HG03175 (cell line): ENCODE measurements at regions not wholly inside any gene's neighbourhood (a gene's known extent, or its start where the extent isn't known, plus 50 kb on each side); places are given as distances from the start of the nearest gene placed in this dataset.

Experiments used
- ATAC-seq: cut with Tn5 transposase; IDR thresholded peaks from one replicate; pipeline ENCODE4 v1.9.1; 2021; ENCODE audit warnings: mild to moderate bottlenecking, moderate library complexity; ENCODE audit not compliant: unreplicated experiment

DNA sequence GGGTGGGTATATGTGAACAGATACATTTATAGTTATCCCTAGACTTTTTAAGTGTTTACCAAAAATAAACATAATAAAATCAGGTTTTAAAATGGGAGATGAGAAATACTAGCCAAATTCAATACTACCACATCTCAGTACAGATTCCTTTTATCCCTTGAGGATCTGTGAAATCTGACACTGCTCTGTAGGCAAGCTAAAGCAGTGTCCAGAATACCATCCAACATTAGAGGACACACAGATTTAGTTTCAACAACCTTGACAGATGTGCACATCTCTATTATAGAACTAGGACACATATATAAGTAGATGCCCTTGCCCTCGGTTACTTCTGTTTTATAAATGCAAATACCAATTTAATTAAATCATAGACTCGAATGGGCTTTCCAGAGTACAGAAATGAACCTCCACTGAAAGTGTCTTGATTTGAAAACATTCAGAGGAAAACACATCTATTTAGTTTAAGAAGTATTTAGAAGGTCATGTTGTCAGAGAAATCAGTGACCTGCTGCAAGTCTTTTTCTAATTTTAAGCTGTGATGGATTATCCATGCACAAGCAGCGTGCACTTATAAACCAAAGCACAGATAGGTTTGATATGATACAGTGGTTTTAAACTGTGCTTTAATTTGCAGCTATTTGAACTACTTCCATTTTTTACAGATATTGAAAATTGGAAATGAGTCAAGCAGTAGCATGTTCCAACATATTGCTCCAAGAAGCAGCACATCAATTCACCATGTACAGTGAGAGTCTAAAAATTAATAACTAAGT lies 156.3 kb upstream of the EPHA7 start:
- ATAC-seq, result no peak

DNA sequence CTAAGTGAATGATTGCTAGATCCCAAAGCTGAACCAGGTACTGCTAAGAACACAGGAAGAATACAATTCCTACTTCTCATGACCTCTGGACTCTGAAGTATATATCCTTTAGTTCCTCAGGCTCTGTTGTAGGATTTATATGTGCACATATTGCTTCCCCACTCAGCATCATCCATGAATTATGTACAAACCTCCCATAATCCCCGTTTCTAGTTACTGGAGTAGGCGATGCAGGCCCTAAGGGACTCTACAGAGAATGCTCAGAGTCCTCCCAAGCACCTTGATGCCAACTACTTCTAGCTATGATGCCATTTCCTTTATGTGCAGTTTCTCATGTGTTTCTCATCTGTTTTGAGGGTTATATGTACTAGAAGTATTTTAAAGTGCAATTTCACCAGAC lies 154.9 kb upstream of the EPHA7 start:
- ATAC-seq, result no peak

DNA sequence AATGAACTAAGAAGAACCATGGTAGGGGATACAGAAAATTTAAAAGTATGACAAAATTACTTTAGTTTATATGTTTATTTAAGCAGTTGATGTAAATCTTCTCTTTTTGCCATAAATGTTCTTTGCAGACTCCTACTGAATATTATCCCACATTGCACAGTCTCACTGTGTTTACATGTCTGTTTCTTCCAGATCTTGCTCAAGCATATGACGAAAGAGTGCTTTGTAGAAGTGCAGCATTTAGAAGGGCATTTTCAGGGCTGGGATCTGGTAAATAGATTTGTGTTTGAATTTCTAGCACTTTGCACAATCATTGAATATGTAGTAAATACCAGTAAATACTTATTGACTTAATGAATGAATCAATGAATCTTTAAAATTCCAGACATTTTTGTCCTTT lies 152.0 kb upstream of the EPHA7 start:
- no peak for ATAC-seq

DNA sequence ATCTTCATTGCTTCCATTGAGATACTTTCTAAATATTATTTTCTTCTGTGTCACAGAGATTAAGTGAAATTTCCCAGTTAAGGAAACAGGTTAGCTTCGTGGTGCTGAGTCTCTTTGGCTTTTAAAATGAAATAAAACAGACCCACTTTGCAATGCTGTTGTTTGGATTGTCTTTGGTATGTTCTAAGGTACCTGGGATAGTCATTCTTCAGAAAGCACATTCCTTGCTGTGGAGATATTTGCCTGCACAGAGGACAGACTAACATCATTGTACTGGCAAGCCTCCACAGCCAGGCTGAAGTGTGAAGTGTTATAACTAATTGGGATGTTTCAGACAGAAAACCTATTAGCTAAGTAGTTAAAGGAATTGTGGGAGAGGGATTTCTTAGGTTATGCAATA lies 148.8 kb upstream of the EPHA7 start:
- no peak for ATAC-seq

DNA sequence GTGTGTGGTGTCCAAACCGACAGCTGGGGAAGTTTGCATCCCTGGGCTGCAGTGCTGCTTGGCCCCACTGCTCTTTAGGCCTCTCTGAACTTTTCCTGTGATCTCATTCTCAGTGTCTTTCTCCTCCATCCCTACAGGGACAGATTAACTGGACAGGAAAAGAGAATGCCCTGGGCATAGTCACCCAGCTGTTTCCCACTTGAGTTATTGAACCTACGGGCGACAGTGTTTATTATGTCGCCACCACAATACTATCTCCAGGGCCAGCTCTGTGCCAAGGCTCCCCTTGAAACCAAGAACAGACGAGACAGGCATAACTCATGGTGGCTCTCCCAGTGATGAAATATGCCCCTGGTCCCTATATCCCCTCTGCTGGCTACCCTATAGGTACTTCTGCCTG lies 147.8 kb upstream of the EPHA7 start:
- no peak for ATAC-seq

DNA sequence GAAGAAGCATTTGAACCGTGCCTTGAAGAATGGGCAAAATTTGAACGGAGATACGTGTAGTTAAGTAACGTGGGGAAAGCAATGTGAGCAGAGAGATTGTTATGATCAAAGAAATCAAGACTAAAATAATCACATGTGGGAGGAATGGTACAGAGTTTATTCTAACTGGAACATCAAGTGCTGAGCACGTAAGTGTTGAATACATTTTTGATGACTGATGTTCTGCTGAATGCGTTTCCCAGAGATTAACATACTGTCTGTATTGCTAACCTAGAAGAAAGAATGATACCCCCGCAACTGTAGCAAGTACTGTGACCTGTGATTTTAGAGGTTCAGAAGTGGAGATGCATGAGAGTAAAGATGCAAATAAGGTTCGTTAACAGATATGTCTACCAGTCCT lies 146.9 kb upstream of the EPHA7 start:
- ATAC-seq, result no peak

DNA sequence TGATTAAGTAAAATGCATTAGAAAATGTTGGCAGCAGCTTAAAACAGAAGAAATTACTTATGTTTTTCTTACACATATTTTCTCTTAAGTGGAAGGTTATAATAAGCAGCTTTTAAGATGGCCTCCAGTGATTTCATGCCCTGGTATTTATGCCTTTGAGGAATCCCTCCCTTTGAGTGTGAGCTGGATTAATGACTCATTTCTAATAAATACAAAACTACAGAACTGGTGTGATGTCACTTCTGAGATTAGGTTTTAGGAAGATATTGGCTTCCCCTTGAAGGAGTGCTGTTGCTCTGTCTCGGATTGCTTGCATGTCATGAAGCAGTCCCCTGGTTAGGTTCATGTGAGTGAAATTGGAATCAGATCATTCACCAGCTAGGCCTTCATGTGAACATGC lies 143.2 kb upstream of the EPHA7 start:
- ATAC-seq, result no peak

DNA sequence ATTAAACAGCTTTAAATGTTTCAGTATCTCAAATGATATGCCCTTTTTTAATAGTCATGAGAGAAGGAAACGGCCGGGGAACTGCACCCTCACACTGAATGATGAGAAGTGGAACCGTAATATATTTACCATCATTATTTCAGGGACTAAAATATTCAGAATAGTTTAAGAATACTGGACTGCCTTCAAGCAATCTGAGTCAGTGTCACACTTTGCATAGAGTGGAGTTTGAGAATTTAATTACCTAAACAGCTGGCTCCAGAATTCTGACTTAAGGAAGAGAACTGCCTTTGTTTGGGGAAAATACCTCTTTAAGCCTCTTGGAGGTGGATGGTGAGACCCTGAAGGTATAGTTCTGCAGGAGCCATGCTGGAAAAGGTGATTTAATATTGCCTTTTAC lies 135.9 kb upstream of the EPHA7 start:
- no peak for ATAC-seq

DNA sequence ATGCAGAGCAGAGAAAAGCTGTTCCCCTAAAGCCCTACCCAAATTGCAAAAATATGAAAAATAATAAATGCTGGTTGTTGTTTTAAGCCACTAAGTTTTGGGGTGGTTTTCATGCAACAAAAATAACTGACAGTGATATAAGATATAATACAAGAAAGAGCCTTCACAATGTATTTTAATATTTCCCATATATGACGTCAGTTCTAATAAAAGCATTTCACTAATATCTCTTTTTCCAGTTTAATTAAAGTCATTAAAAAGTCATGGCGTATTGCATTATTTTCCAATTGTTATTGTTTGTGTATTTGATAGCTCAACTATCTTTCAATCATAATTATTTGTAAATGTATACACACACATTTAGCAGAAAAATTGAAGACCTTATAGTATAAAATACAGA lies 134.7 kb upstream of the EPHA7 start:
- ATAC-seq, result no peak

DNA sequence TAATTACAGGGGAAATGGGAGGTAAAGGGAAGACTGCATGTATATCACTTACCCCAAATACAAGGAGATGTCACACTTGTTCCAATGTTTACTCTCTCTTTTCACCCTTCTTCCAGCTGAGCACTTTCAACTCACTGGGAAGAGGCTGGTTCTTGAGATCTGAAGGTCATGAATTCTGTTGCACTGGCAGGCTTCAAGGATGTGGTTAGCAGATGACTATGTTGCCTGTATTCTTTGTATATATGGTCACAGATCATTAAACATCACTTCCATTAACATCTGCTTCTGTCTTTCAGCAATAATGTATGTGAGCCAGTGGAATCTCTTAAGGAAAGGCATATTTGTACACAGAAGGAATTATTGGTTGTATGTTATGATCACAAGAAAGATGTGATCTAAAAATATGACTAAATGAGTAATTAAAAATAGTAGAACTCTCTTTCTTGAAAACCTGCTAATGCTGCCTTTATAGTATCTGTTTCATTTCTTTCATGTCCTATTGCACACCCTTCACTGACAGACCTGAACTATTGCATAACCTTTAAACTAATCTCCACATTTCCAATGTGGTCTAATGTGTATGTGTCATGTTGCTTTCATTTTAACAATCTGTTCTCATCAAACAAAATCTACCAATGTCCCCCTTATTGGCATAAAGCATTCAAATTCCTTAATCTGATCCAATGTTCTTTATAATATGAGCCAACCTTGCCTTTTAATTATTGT lies 131.4 kb upstream of the EPHA7 start:
- ATAC-seq, result no peak

DNA sequence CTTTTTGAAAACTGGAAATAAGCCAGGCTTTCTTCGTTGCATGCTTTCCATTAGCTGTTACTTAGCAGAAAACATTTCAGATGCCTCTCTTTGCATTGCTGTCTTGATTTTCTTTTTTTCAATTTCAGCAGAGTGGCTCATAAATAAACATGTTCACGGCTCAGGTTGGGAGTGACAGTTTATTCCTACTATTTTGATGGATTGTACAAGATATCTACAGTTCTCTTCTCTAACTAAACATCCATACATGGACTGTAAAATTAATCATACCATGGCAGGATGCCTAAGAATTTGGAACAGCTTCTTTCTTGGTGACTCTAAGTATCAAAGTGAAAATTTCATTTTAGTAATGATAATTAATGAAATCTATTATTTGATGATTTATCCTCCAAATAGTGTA lies 130.5 kb upstream of the EPHA7 start:
- no peak for ATAC-seq

DNA sequence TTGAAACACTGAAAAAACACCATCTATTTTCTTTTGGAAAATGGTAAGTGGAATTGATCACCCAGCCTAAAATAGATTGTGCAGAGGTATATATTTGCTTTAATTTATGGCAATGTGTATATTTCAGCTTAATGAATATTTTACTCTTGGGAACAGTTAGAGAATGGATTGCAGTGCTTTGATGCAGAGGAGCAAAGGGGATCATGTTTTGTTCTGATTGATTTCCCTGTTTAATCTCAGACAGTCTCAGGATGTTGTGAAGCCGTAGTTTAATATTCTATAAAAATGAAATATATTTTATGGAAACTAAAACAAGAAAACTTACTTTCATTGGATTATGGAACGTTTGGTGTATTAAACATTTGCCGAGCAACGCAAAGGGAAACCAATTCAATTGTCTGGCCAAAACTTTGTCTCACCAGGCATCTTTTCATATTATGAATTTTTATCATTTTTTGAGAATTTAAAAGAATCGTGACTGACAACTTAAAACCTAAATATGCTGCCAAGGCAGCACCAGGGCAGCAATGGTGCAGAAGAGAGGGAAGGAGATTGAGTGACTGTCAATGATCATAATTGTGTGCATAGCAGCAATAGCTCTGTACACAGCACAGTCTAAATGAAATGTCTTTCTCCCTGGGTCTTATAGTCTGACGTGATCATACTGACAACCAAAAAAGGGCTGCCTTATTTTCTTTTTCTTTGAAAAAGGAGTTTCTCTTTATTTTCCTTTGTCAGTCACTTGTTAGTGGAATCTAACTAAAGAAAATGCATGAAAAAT lies 105.5 kb upstream of the EPHA7 start:
- no peak for ATAC-seq

DNA sequence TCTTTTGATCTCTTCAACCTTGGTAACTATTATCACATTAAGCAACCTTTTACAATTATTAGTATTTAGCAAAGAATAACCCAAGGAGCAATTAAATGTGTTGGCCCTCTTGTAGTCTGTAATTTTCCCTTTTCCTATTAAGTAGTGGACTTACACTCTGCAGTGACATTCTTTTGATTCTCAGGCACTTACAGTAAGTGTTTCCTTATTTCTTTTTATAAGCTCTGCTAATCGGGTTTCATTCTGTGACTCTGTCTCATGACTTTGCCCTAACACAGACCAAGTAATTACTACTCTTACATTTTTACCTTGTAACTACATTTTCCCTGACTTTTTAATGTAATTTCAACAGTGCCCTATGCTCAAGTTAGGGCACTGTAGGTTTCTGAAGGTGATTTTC lies 104.0 kb upstream of the EPHA7 start:
- ATAC-seq, result no peak

DNA sequence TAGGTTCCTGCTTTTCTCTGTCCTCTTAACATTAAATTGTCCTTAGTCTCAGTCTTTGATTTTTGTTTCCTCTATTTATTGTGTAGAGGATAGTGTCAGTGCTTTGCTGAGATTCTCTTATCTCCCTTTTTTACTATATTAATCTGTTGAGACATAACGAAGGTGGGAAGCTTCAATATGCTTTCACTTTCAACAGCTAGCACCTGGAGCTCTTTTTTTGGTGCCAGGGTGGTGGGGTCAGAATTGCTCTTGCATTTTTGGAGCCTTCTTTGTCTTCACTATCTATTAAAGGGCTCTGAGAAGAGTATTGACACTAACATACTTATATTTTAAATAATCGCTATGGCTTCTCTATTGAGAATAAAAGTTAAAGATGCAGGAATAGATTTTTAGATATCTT lies 97.1 kb upstream of the EPHA7 start:
- ATAC-seq, result no peak

DNA sequence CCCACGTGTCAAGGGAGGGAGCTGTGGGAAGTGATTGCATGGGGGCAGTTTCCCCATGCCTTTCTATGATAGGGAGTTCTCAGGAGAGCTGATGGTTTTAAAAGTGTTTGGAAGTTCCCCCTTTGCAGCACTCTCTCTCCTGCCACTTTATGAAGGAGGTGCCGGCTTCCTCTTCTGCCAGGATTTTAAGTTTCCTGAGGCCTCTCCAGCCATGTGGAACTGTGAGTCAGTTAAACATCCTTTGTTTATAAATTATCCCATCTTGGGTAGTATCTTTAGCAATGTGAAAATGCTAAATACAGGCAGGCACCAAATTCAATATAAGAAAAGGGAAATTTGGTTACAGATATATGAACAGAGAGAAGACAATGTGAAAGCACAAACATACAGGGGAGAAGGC lies 96.4 kb upstream of the EPHA7 start:
- no peak for ATAC-seq

DNA sequence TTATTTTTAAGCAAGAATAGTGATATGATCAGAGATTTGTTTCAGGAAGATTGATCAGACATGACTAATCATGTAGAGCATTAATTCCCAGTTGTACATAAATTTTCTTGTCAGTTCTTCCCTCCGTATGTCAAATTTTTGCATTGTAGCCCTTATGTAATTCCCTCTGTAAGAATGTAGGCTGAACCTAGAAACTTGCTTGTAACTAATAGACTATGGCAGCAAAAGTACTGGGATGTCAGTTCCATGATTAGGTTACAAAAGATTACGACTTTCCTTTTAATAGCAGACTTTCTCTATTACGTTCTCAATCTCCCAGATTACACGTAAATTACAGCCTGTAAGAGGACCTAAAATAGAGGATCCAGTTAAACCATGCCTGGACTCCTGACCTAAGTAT lies 79.4 kb upstream of the EPHA7 start:
- no peak for ATAC-seq

DNA sequence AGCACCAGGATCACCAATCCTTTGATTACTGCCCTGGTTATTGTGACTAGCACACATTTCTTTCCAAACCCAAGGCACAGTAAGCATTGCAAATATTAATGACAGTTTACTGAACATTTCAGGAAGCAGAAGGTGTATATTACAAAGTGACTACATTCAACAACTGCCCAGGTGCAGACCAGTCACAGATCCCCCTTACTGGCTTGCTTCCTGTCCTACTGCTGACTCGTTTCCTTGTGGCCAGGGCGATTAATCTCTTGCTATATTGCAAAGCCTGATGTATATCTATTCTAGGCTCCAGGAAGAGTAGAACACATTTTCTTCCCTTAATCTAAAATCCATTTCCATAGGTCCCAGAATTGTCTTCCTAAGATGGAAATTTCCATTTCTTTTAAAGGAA lies 77.2 kb upstream of the EPHA7 start:
- no peak for ATAC-seq

DNA sequence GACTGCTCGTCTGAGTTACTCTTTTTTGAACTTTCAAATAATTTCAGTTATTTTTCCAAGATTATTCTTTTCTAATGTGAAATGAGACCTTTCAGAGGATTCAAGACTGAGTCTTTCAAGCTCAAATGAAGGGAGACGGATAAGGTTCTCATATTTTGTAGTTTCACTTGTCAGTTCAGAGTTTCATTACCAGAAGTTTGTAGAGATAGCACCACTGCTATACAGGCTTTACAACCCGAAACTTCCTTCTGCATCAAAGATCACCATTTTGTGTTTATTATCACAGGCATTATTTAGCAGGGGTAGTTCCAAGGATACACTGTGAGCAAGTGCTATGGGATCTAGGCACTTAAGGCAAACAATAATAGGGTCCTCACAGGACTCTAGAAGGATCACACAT lies 74.7 kb upstream of the EPHA7 start:
- ATAC-seq, result no peak

DNA sequence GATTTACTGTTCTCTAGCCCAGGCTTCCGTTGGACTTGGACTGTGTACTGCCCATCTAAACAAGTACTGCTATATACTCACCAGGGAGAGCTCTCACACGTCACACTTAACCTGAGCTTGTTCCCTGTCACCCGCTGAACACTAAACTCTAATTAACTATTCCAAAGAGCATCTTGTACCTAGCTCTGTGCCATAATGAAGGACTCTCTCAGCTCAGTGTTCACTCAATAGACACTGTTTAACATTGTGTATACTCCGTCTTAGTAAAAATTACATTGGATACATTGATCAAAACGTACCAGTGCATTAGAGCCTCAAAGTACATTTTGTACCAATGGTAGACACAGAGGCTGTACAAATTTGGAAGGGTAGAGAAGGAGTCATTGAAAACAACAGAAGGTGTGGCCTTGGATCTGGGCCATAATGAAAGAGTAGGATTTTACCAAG lies 55.4 kb upstream of the EPHA7 start:
- no peak for ATAC-seq

DNA sequence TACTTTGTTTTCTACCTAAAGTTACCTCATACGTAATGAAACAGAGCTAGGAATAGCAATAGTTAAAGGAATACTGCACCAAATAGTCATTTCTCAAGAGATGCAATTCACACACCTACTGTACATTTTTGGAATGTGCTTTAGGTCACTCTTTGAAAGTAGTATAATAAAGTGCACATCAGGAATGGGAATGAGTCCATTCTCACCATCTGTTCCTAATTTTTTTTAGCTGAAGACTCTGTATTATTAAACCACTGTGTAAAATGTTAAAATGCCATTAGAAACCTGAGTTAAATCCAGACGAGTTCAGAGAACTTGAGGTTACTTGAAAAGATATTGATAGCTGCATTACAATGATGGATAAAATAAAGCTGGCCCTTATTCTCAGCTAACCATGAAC lies 51.9 kb upstream of the EPHA7 start:
- no peak for ATAC-seq
